ENCODE measurements at regions not wholly inside any gene's neighbourhood (a gene's known extent, or its start where the extent isn't known, plus 50 kb on each side); places are given as distances from the start of the nearest gene placed in this dataset.

GRCh38 chr2:45068571-45069140 is 59.4 kb upstream of the SIX2 start:
- intact Hi-C loops (cut with DNase I; ENCODE audit: low total_unique reads), result no loop called here
- TF ChIP-seq CTCF (IDR thresholded peaks at IDR 0.05) (no peak), POLR2A (IDR thresholded peaks at IDR 0.05) (no peak), POLR2AphosphoS5 (IDR thresholded peaks at IDR 0.05) (no peak)
- no peaks in the 10 kb centered on the region for H3K27me3 ChIP-seq
- DNase-seq (ENCODE audit: low spot score in 2 of 2), result no peak
- H3K4me3 ChIP-seq, result no peak overlapping the region
- no peaks in the 10 kb centered on the region for H3K4me1 ChIP-seq
- H3K36me3 ChIP-seq, result no peaks in the 10 kb centered on the region
- H3K27ac ChIP-seq, result no peak overlapping the region
- no peaks in the 10 kb centered on the region for H3K9me3 ChIP-seq

- intact Hi-C loops (cut with DNase I; ENCODE audit: low total_unique reads), result no loop called here
- H3K9me3 ChIP-seq, result no peaks in the 10 kb centered on the region
- H3K36me3 ChIP-seq, result no peaks in the 10 kb centered on the region
- no peak overlapping the region for H3K27ac ChIP-seq
- H3K4me1 ChIP-seq, result no peaks in the 10 kb centered on the region
- TF ChIP-seq POLR2AphosphoS5 (IDR thresholded peaks at IDR 0.05) (no peak), POLR2A (IDR thresholded peaks at IDR 0.05) (no peak), CTCF (IDR thresholded peaks at IDR 0.05) (no peak)
- H3K4me3 ChIP-seq, result no peak overlapping the region
- DNase-seq (ENCODE audit: low spot score in 2 of 2), result no peak
- H3K27me3 ChIP-seq, result no peaks in the 10 kb centered on the region
These were observed 58.8 kb upstream of the SIX2 start for GRCh38 chr2:45067859-45068570.

Measured in breast epithelium (tissue), 4 donors.